HG03196 (cell line): ENCODE measurements at regions not wholly inside any gene's neighbourhood (a gene's known extent, or its start where the extent isn't known, plus 50 kb on each side); places are given as distances from the start of the nearest gene placed in this dataset.

Experiments used
- ATAC-seq: cut with Tn5 transposase; IDR thresholded peaks from one replicate; pipeline ENCODE4 v1.9.1; 2021; ENCODE audit not compliant: unreplicated experiment

GRCh38 chr13:34037636-34038540 is 219.9 kb downstream of the RFC3 start:
- no peak for ATAC-seq

- ATAC-seq, result no peak
Measured at GRCh38 chr13:34038541-34039068, 220.7 kb downstream of the RFC3 start.

- no peak for ATAC-seq
Measured at GRCh38 chr13:34039678-34040077, 221.7 kb downstream of the RFC3 start.

GRCh38 chr13:34040863-34041262 is 222.9 kb downstream of the RFC3 start:
- no peak for ATAC-seq

- ATAC-seq, result no peak
Measured at GRCh38 chr13:34044041-34044440, 226.1 kb downstream of the RFC3 start.

- ATAC-seq, result no peak
Measured at GRCh38 chr13:34044660-34045080, 226.7 kb downstream of the RFC3 start.

GRCh38 chr13:34046457-34046856 is 228.5 kb downstream of the RFC3 start:
- ATAC-seq, result no peak

GRCh38 chr13:34048652-34049051 is 230.7 kb downstream of the RFC3 start:
- ATAC-seq, result no peak

GRCh38 chr13:34056733-34057258 is 238.8 kb downstream of the RFC3 start:
- ATAC-seq, result no peak

GRCh38 chr13:34064456-34065205 is 246.7 kb downstream of the RFC3 start:
- ATAC-seq, result no peak

- ATAC-seq, result no peak
Measured at GRCh38 chr13:34065928-34066327, 248.0 kb downstream of the RFC3 start.

- no peak for ATAC-seq
Measured at GRCh38 chr13:34066344-34066743, 248.4 kb downstream of the RFC3 start.

- no peak for ATAC-seq
Measured at GRCh38 chr13:34070006-34070405, 252.1 kb downstream of the RFC3 start.

GRCh38 chr13:34070544-34071303 is 252.8 kb downstream of the RFC3 start:
- no peak for ATAC-seq

- ATAC-seq, result no peak
Measured at GRCh38 chr13:34076319-34076718, 258.4 kb downstream of the RFC3 start.

GRCh38 chr13:34076943-34077703 is 259.2 kb downstream of the RFC3 start:
- ATAC-seq, result no peak

- no peak for ATAC-seq
Measured at GRCh38 chr13:34078334-34078999, 260.5 kb downstream of the RFC3 start.

- ATAC-seq, result no peak
Measured at GRCh38 chr13:34085204-34085603, 267.3 kb downstream of the RFC3 start.

- ATAC-seq, result no peak
Measured at GRCh38 chr13:34086281-34086680, 268.3 kb downstream of the RFC3 start.

- ATAC-seq, result no peak
Measured at GRCh38 chr13:34087791-34088190, 269.8 kb downstream of the RFC3 start.
